H1 (cell line): ENCODE measurements at regions not wholly inside any gene's neighbourhood (a gene's known extent, or its start where the extent isn't known, plus 50 kb on each side); places are given as distances from the start of the nearest gene placed in this dataset.

ENCODE experiments used
- CTCF ChIA-PET: fragments of 300-600 bp; sonication (Branson Sonifier 250); formaldehyde crosslinking; loops from one replicate; lab custom pipeline; 2021; ENCODE audit not compliant: partially characterized antibody; lab: Charles Lee
- POLR2A ChIA-PET: fragments of 300-600 bp; sonication (Branson Sonifier 250); formaldehyde crosslinking; loops from one replicate; lab custom pipeline; 2021; ENCODE audit warnings: inconsistent platforms; ENCODE audit not compliant: partially characterized antibody; lab: Charles Lee
- DNase-seq, 2 experiments: peaks; one replicate each; pipeline versions ENCODE4 v3.0.0 to v3.0.0-alpha.2; 2010 to 2022; ENCODE audit warnings: low spot score in 2 of 2, low read depth in 1 of 2, mixed read lengths in 1 of 2
- FAIRE-seq: peaks from 2 replicates; lab custom pipeline; 2011; peaks lifted over from hg19 to GRCh38; lab: Jason Lieb, UNC
- H2AFZ ChIP-seq: 2 replicates; pipeline ENCODE4 v1.8.1; 2012; ENCODE audit warnings: low read length, inconsistent platforms
- H2AK5ac ChIP-seq: 2 replicates; pipeline ENCODE4 v1.6.1; 2013; ENCODE audit warnings: low read depth, low read length
- H2BK120ac ChIP-seq: replicated peaks from 2 replicates; pipeline ENCODE3; 2013; ENCODE audit warnings: low read depth, low read length, inconsistent platforms
- H2BK12ac ChIP-seq: 2 replicates; pipeline ENCODE4 v1.6.1; 2013; ENCODE audit warnings: low read depth, low read length
- H2BK15ac ChIP-seq: 2 replicates; pipeline ENCODE4 v1.6.1; 2013; ENCODE audit warnings: low read length
- H2BK20ac ChIP-seq: 2 replicates; pipeline ENCODE4 v1.6.1; 2013; ENCODE audit warnings: low read length
- H2BK5ac ChIP-seq: 2 replicates; pipeline ENCODE4 v1.6.1; 2013; ENCODE audit warnings: low read depth, low read length
- H3K14ac ChIP-seq: 2 replicates; pipeline ENCODE4 v1.6.1; 2013; ENCODE audit warnings: inconsistent platforms; ENCODE audit not compliant: insufficient read length
- H3K18ac ChIP-seq: 2 replicates; pipeline ENCODE4 v1.6.1; 2013; ENCODE audit warnings: low read length; ENCODE audit errors: extremely low read depth
- H3K23ac ChIP-seq: 2 replicates; pipeline ENCODE4 v1.6.1; 2013; ENCODE audit warnings: inconsistent platforms; ENCODE audit not compliant: insufficient read length
- H3K23me2 ChIP-seq: 2 replicates; pipeline ENCODE4 v1.6.1; 2013; ENCODE audit warnings: low read depth, low read length
- H3K27ac ChIP-seq: 2 replicates; pipeline ENCODE4 v1.6.1; 2011; ENCODE audit warnings: low read depth, low read length, inconsistent platforms
- H3K27me3 ChIP-seq, 4 experiments: replicated peaks in 1 of 4; 1 replicate in 1 of 4; 2 replicates in 3 of 4; pipeline versions ENCODE4 v1.6.1 to v1.8.1; 2011 to 2013; ENCODE audit warnings: low read length in 3 of 4, mild to moderate bottlenecking in 3 of 4, inconsistent platforms in 2 of 4, mixed read lengths in 2 of 4, moderate library complexity in 1 of 4; ENCODE audit not compliant: control insufficient read depth in 3 of 4, insufficient read depth in 3 of 4; ENCODE audit errors: extremely low read depth in 1 of 4
- H3K36me3 ChIP-seq, 4 experiments: 2 replicates each; pipeline versions ENCODE4 v1.6.1 to v1.8.1; 2011 to 2013; ENCODE audit warnings: mild to moderate bottlenecking in 4 of 4, low read length in 3 of 4, moderate library complexity in 2 of 4, control low read depth in 1 of 4, inconsistent platforms in 1 of 4; ENCODE audit not compliant: insufficient read depth in 4 of 4, control insufficient read depth in 2 of 4
- H3K4ac ChIP-seq: replicated peaks from 2 replicates; pipeline ENCODE3; 2013; ENCODE audit warnings: low read length, low read depth, mixed read lengths, inconsistent platforms; ENCODE audit not compliant: insufficient read length
- H3K4me1 ChIP-seq, 4 experiments: replicated peaks in 1 of 4; 1 replicate in 1 of 4; 2 replicates in 3 of 4; pipeline versions ENCODE4 v1.6.1 to v1.8.1; 2011 to 2013; ENCODE audit warnings: low read length in 3 of 4, inconsistent platforms in 2 of 4, mixed read lengths in 1 of 4; ENCODE audit not compliant: insufficient read depth in 4 of 4, control insufficient read depth in 3 of 4
- H3K4me2 ChIP-seq, 2 experiments: 2 replicates each; pipeline versions ENCODE4 v1.6.1 to v1.8.1; 2011 to 2013; ENCODE audit warnings: low read depth in 2 of 2, low read length in 2 of 2, control low read depth in 1 of 2, inconsistent platforms in 1 of 2, mild to moderate bottlenecking in 1 of 2; ENCODE audit not compliant: insufficient read depth in 1 of 2
- H3K4me3 ChIP-seq, 4 experiments: fragments of 200-600, 300-600 bp in 1 of 4; sonication (generic), shearing (Covaris generic), sonication (Bioruptor Twin) in 1 of 4; 2 replicates each; pipeline versions ENCODE4 v1.5.1 to v1.8.1; 2011 to 2016; ENCODE audit warnings: low read length in 4 of 4, low read depth in 3 of 4, control low read depth in 2 of 4, inconsistent platforms in 2 of 4, mild to moderate bottlenecking in 2 of 4, mixed read lengths in 1 of 4, moderate library complexity in 1 of 4; ENCODE audit not compliant: insufficient read depth in 2 of 4; ENCODE audit errors: extremely low read depth in 1 of 4
- H3K56ac ChIP-seq: replicated peaks from 2 replicates; pipeline ENCODE3; 2013; ENCODE audit warnings: low read depth, mild to moderate bottlenecking, mixed read lengths, low read length, inconsistent platforms; ENCODE audit not compliant: insufficient read length
- H3K79me1 ChIP-seq: 2 replicates; pipeline ENCODE4 v1.6.1; 2013; ENCODE audit warnings: low read depth, low read length, control low read depth
- H3K79me2 ChIP-seq, 2 experiments: 2 replicates each; pipeline versions ENCODE4 v1.6.1 to v1.8.1; 2012 to 2013; ENCODE audit warnings: low read length in 2 of 2, mild to moderate bottlenecking in 2 of 2, inconsistent platforms in 1 of 2; ENCODE audit not compliant: insufficient read depth in 2 of 2, control insufficient read depth in 1 of 2
- H3K9ac ChIP-seq, 4 experiments: replicated peaks in 1 of 4; 1 replicate in 1 of 4; 2 replicates in 3 of 4; pipeline versions ENCODE4 v1.6.1 to v1.8.1; 2011 to 2013; ENCODE audit warnings: low read depth in 3 of 4, low read length in 3 of 4, control low read depth in 2 of 4, mild to moderate bottlenecking in 2 of 4, moderate library complexity in 2 of 4, inconsistent platforms in 1 of 4; ENCODE audit errors: extremely low read depth in 1 of 4
- H3K9me3 ChIP-seq, 2 experiments: 2 replicates each; pipeline versions ENCODE4 v1.6.1 to v1.8.1; 2012 to 2013; ENCODE audit warnings: mild to moderate bottlenecking in 2 of 2, moderate library complexity in 2 of 2, control low read depth in 1 of 2, inconsistent platforms in 1 of 2, low read depth in 1 of 2, low read length in 1 of 2, mixed read lengths in 1 of 2; ENCODE audit not compliant: insufficient read depth in 2 of 2
- H4K20me1 ChIP-seq, 2 experiments: replicated peaks in 1 of 2; 2 replicates each; pipeline versions ENCODE3 to v1.8.1; 2011 to 2013; ENCODE audit warnings: inconsistent platforms in 2 of 2, low read length in 2 of 2, mild to moderate bottlenecking in 1 of 2; ENCODE audit not compliant: insufficient read depth in 2 of 2, control insufficient read depth in 1 of 2
- H4K5ac ChIP-seq: 2 replicates; pipeline ENCODE4 v1.6.1; 2013; ENCODE audit warnings: low read length, low read depth, mixed read lengths, inconsistent platforms; ENCODE audit not compliant: insufficient read length
- H4K8ac ChIP-seq: 2 replicates; pipeline ENCODE4 v1.8.0; 2013; ENCODE audit warnings: mild to moderate bottlenecking, moderate library complexity, low read length, inconsistent platforms; ENCODE audit not compliant: insufficient read depth; ENCODE audit errors: extremely low read depth
- H4K91ac ChIP-seq: replicated peaks from 2 replicates; pipeline ENCODE3; 2013; ENCODE audit warnings: low read length, mixed read lengths, inconsistent platforms; ENCODE audit not compliant: insufficient read length
- BACH1 ChIP-seq: IDR thresholded peaks from 2 replicates; pipeline ENCODE4 v1.6.1; 2012; ENCODE audit warnings: low read length, improper control_type of control experiment
- WGBS, 2 experiments: shearing (Covaris generic) in 1 of 2; methylation state at CpG; one replicate each; pipeline versions ENCODE4 v1.1.6 to v1.1.7; 2013 to 2015; ENCODE audit warnings: low lambda C conversion rate in 2 of 2, mixed read lengths in 2 of 2, inconsistent platforms in 1 of 2, low coverage in 1 of 2, missing lambda C conversion rate in 1 of 2; ENCODE audit not compliant: insufficient replicate concordance in 2 of 2, insufficient coverage in 1 of 2, insufficient read length in 1 of 2; ENCODE audit errors: extremely low coverage in 1 of 2, missing lambda C conversion rate in 1 of 2; 5-methylcytosine and 5-hydroxymethylcytosine counted together

DNA sequence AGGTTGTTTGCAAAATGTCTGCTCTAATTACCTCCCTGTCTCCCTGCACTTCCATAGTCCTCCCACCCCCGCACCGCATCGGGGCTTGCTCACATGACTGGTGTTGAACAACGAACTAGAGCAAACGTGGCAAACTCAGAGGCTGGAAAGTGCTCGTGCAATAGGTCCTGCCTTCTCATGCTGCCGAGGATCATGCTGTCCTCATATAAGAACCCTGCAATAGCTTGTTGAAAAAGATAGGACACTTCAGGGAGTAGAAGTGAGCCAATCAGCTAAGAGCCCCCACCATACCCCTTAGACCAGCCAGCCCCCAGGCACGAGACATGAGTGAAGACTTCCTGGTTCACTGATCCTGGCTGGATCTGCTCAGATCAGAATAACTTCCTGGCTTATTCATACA, 219.2 kb downstream of the C6orf118 start:
- H2AFZ ChIP-seq, result no peak overlapping the region
- no peak overlapping the region for H3K18ac ChIP-seq
- no peak overlapping the region for H2BK12ac ChIP-seq
- H3K23ac ChIP-seq, result no peak overlapping the region
- FAIRE-seq, result no peak
- POLR2A ChIA-PET, result no interaction called here
- no peak for DNase-seq
- H3K4me3 ChIP-seq, result no peak overlapping the region
- H4K5ac ChIP-seq, result no peak overlapping the region
- H3K14ac ChIP-seq, result no peak overlapping the region
- no peak overlapping the region for H3K56ac ChIP-seq
- H4K8ac ChIP-seq, result peak overlapping the region; percentile 75; the same call in 1 of the 2 replicates
- 0 out of 4 replicates have a peak, but pooled peaks cover 0 to 3% of the 10 kb centered on the region in 2 experiments for H3K9me3 ChIP-seq
- no peaks in the 10 kb centered on the region for H4K20me1 ChIP-seq
- no peaks in the 10 kb centered on the region for H3K4me1 ChIP-seq
- H3K4ac ChIP-seq, result no peak overlapping the region
- H3K27ac ChIP-seq, result no peak overlapping the region
- no peaks in the 10 kb centered on the region for H3K79me1 ChIP-seq
- H3K36me3 ChIP-seq, result no peaks in the 10 kb centered on the region
- H3K23me2 ChIP-seq, result no peaks in the 10 kb centered on the region
- no peak overlapping the region for H2BK20ac ChIP-seq
- peaks cover 0 to 2% (median 0%) of the 10 kb centered on the region in 4 experiments; a peak in 1 of 7 replicates for H3K27me3 ChIP-seq
- H2BK15ac ChIP-seq, result no peak overlapping the region
- no peak overlapping the region for H2BK5ac ChIP-seq
- CTCF ChIA-PET, result interaction anchor here (1.5 kb wide), 1 partner anchor 9 kb away, joined by 3 read pairs; no protein-coding TSS in a partner anchor
- H2AK5ac ChIP-seq, result no peak overlapping the region
- TF ChIP-seq BACH1, result no peak
- no peak overlapping the region for H3K4me2 ChIP-seq
- H2BK120ac ChIP-seq, result no peak overlapping the region
- H3K79me2 ChIP-seq, result no peaks in the 10 kb centered on the region
- H3K9ac ChIP-seq, result no peak overlapping the region
- no peak overlapping the region for H4K91ac ChIP-seq
- WGBS, 2 experiments, result 90% methylated on average over 8 of the region's 8 CpGs; no CpG with 5 or more reads in 1 of the 2 experiments
